KG1 (cell line): ENCODE measurements at regions not wholly inside any gene's neighbourhood (a gene's known extent, or its start where the extent isn't known, plus 50 kb on each side); places are given as distances from the start of the nearest gene placed in this dataset.
"Not testable (repeated sequence)": the region's sequence is repeated elsewhere in the genome, so short reads cannot be mapped to it uniquely, and the experiment has no call there.

Experiments used
- DNase-seq: peaks from one replicate; lab custom pipeline; 2025; lab: John Stamatoyannopoulos, UW

GRCh38 chr19:29873801-29874575 lies 62.2 kb downstream of the CCNE1 start:
- DNase-seq = no peak

GRCh38 chr19:29875931-29876330 lies 64.1 kb downstream of the CCNE1 start:
- no peak for DNase-seq

- DNase-seq = no peak
Observed at GRCh38 chr19:29876414-29876813, 64.6 kb downstream of the CCNE1 start.

- not testable (repeated sequence) for DNase-seq
Observed at GRCh38 chr19:29876908-29877307, 65.1 kb downstream of the CCNE1 start.

- DNase-seq = no peak
Observed at GRCh38 chr19:29878973-29879654, 62.9 kb upstream of the URI1 start.

- no peak for DNase-seq
Observed at GRCh38 chr19:29879655-29879974, 62.4 kb upstream of the URI1 start.

- no peak for DNase-seq
Observed at GRCh38 chr19:29880498-29881081, 61.4 kb upstream of the URI1 start.

GRCh38 chr19:29881386-29881785 lies 60.7 kb upstream of the URI1 start:
- no peak for DNase-seq

- DNase-seq = no peak
Observed at GRCh38 chr19:29882719-29883105, 59.3 kb upstream of the URI1 start.

- no peak for DNase-seq
Observed at GRCh38 chr19:29884044-29884443, 58.0 kb upstream of the URI1 start.

- DNase-seq = no peak
Observed at GRCh38 chr19:29884466-29884865, 57.6 kb upstream of the URI1 start.

- DNase-seq = not testable (repeated sequence)
Observed at GRCh38 chr19:29886106-29886505, 55.9 kb upstream of the URI1 start.

- DNase-seq = peak; percentile 13
Observed at GRCh38 chr19:29886586-29886985, 55.5 kb upstream of the URI1 start.

- DNase-seq = peak; percentile 13
Observed at GRCh38 chr19:29887442-29887855, 54.6 kb upstream of the URI1 start.

GRCh38 chr19:29888047-29888446 lies 54.0 kb upstream of the URI1 start:
- DNase-seq = not testable (repeated sequence)

GRCh38 chr19:29889702-29890101 lies 52.3 kb upstream of the URI1 start:
- DNase-seq = no peak

GRCh38 chr19:29890392-29890791 lies 51.6 kb upstream of the URI1 start:
- no peak for DNase-seq
